B cell (primary cell): ENCODE measurements at regions not wholly inside any gene's neighbourhood (a gene's known extent, or its start where the extent isn't known, plus 50 kb on each side); places are given as distances from the start of the nearest gene placed in this dataset.

Source experiments
- ATAC-seq: fragments of 200-7000 bp; cut with Tn5 transposase; one replicate; pipeline ENCODE4 v1.10.0; 2021; ENCODE audit warnings: low read depth, mild to moderate bottlenecking, moderate number of reproducible peaks, moderate library complexity
- CTCF ChIA-PET: fragments of 350-600 bp; sonication (Branson Sonifier 250); formaldehyde crosslinking; loops from one replicate; lab custom pipeline; 2021; ENCODE audit warnings: antibody characterized with exemption, inconsistent platforms; lab: Charles Lee
- POLR2A ChIA-PET: fragments of 350-600 bp; sonication (Branson Sonifier 250); formaldehyde crosslinking; loops from one replicate; lab custom pipeline; 2021; ENCODE audit warnings: antibody characterized with exemption; lab: Charles Lee
- DNase-seq: peaks from one replicate; pipeline ENCODE4 v3.0.0; 2013
- H2AFZ ChIP-seq: 2 replicates; pipeline ENCODE4 v1.6.1; 2012; ENCODE audit warnings: mild to moderate bottlenecking, low read depth, low read length; ENCODE audit not compliant: insufficient read depth, poor library complexity, severe bottlenecking
- H3K27ac ChIP-seq, 2 donors: 1 replicate in 1 of 2; 2 replicates in 1 of 2; pipeline ENCODE4 v1.5.1; 2012 to 2013; ENCODE audit warnings: low read length in 2 of 2, mild to moderate bottlenecking in 2 of 2, moderate library complexity in 1 of 2
- H3K27me3 ChIP-seq, 4 experiments: fragments of 200-600 bp in 1 of 4; sonication (generic) in 1 of 4; replicated peaks in 1 of 4; 1 replicate in 2 of 4; 2 replicates in 2 of 4; pipeline versions ENCODE4 v1.6.1 to v1.7.0; 2013 to 2016; ENCODE audit warnings: low read length in 3 of 4, mild to moderate bottlenecking in 2 of 4, mixed read lengths in 1 of 4, moderate library complexity in 1 of 4; ENCODE audit not compliant: insufficient read depth in 4 of 4, control insufficient read depth in 3 of 4; ENCODE audit errors: control extremely low read depth in 1 of 4
- H3K36me3 ChIP-seq, 2 experiments: replicated peaks in 1 of 2; 1 replicate in 1 of 2; 2 replicates in 1 of 2; pipeline versions ENCODE4 v1.6.1 to v1.7.1; 2013; ENCODE audit warnings: low read length in 1 of 2; ENCODE audit not compliant: insufficient read depth in 2 of 2, control insufficient read depth in 1 of 2; ENCODE audit errors: control extremely low read depth in 1 of 2, extremely low read depth in 1 of 2
- H3K4me1 ChIP-seq, 2 donors: fragments of 200-600 bp in 1 of 2; sonication (generic) in 1 of 2; 1 replicate in 1 of 2; 2 replicates in 1 of 2; pipeline versions ENCODE4 v1.5.1 to v1.6.1; 2013 to 2017; ENCODE audit warnings: low read length in 2 of 2; ENCODE audit not compliant: control insufficient read depth in 2 of 2, insufficient read depth in 2 of 2
- H3K4me2 ChIP-seq: replicated peaks from 2 replicates; pipeline ENCODE3; 2012; ENCODE audit warnings: mild to moderate bottlenecking, low read depth, low read length; ENCODE audit not compliant: poor library complexity, severe bottlenecking
- H3K4me3 ChIP-seq, 5 experiments: fragments of 200-600 bp in 1 of 5; sonication (generic) in 1 of 5; 1 replicate in 3 of 5; 2 replicates in 2 of 5; pipeline versions ENCODE4 v1.5.1 to v1.7.0; 2011 to 2016; ENCODE audit warnings: low read length in 4 of 5, mild to moderate bottlenecking in 4 of 5, low read depth in 2 of 5, control low read depth in 1 of 5, moderate library complexity in 1 of 5; ENCODE audit not compliant: insufficient read depth in 1 of 5; ENCODE audit errors: control extremely low read depth in 1 of 5, extremely low read depth in 1 of 5
- H3K79me2 ChIP-seq: fragments of 200-600 bp; sonication (generic); one replicate; pipeline ENCODE4 v1.6.0; 2016; ENCODE audit warnings: low read length; ENCODE audit not compliant: control insufficient read depth, insufficient read depth
- H3K9ac ChIP-seq: fragments of 200-600 bp; sonication (generic); 2 replicates; pipeline ENCODE4 v1.6.1; 2017; ENCODE audit warnings: mild to moderate bottlenecking, low read length, moderate library complexity
- H3K9me3 ChIP-seq, 3 donors: one replicate each; pipeline versions ENCODE4 v1.6.1 to v1.7.1; 2013; ENCODE audit warnings: low read length in 2 of 3; ENCODE audit not compliant: control insufficient read depth in 2 of 3, insufficient read depth in 1 of 3; ENCODE audit errors: control extremely low read depth in 1 of 3
- H4K20me1 ChIP-seq: 2 replicates; pipeline ENCODE4 v1.6.0; 2012; ENCODE audit warnings: mild to moderate bottlenecking, low read length; ENCODE audit not compliant: insufficient read depth, control insufficient read depth, poor library complexity, severe bottlenecking
- H3K27ac Mint-ChIP-seq: one replicate; pipeline ENCODE4 v1.8.0; 2021; ENCODE audit warnings: mixed read lengths
- H3K27me3 Mint-ChIP-seq: one replicate; pipeline ENCODE4 v1.8.0; 2021; ENCODE audit warnings: mixed read lengths
- H3K4me1 Mint-ChIP-seq: one replicate; pipeline ENCODE4 v1.8.0; 2021; ENCODE audit warnings: mixed read lengths
- H3K4me3 Mint-ChIP-seq: one replicate; pipeline ENCODE4 v1.8.0; 2021; ENCODE audit warnings: mixed read lengths
- H3K9me3 Mint-ChIP-seq: one replicate; pipeline ENCODE4 v1.8.0; 2022; ENCODE audit warnings: mixed read lengths; ENCODE audit not compliant: insufficient read depth
- EZH2 ChIP-seq: IDR thresholded peaks from 2 replicates; pipeline ENCODE4 v1.6.1; 2012; ENCODE audit warnings: borderline replicate concordance, low read depth, mild to moderate bottlenecking, moderate library complexity, low read length; ENCODE audit not compliant: insufficient read depth, poor library complexity, severe bottlenecking
- WGBS: methylation state at CpG from one replicate; pipeline ENCODE4 v1.1.5; 2013; ENCODE audit warnings: missing lambda C conversion rate; ENCODE audit not compliant: insufficient coverage; 5-methylcytosine and 5-hydroxymethylcytosine counted together
- intact Hi-C: fragments of 100-400 bp; cut with micrococcal nuclease; formaldehyde crosslinking; loops from one replicate; pipeline ENCODE4 v1.10.0; 2022
- TF ChIP-seq, protein P1 (sequence below): fragments of 200-600 bp; IDR thresholded peaks from one replicate; pipeline ENCODE4 v1.8.0; 2022; ENCODE audit warnings: antibody characterized with exemption, mild to moderate bottlenecking

DNA sequence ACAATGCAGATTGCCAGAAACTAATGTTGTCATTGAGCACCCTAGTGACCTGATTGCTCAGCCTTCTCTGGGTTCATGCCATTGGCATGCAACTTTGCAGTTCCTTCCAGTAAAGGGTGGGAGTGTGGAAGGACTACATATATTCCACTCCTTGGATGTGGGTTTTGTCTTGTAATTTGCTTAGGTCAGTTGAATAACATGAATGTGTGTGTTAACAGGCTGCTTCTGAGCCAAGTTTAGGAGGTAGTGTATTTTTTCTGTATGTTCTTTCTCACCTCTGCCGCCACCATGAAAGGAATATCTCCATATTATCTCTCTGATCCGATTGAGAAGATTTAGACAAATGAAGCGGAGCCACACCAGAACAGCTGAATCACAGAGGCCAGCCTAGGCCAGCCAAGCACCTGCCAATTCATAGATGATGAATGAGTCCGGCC, 1929.6 kb upstream of the CDH6 start:
- no peak overlapping the region for H3K4me3 ChIP-seq
- no peak overlapping the region for H3K4me2 ChIP-seq
- H3K9me3 ChIP-seq = peaks cover 0 to 3% (median 0%) of the 10 kb centered on the region in 3 donors
- ChIA-PET CTCF (no interaction called here), POLR2A (no interaction called here)
- intact Hi-C loops = no loop called here
- Mint-ChIP-seq H3K9me3 (peaks cover 2% of the 10 kb centered on the region), H3K27me3 (no peaks in the 10 kb centered on the region), H3K4me3 (no peak overlapping the region), H3K4me1 (no peaks in the 10 kb centered on the region), H3K27ac (no peak overlapping the region)
- no peak overlapping the region for H3K27ac ChIP-seq
- no peaks in the 10 kb centered on the region for H4K20me1 ChIP-seq
- H2AFZ ChIP-seq = no peak overlapping the region
- no CpG with 5 or more reads among the region's 4 CpGs for WGBS
- H3K79me2 ChIP-seq = no peaks in the 10 kb centered on the region
- no peaks in the 10 kb centered on the region for H3K4me1 ChIP-seq
- H3K27me3 ChIP-seq = no peaks in the 10 kb centered on the region
- no peak for DNase-seq
- no peak for TF ChIP-seq EZH2
- no peaks in the 10 kb centered on the region for H3K36me3 ChIP-seq
- H3K9ac ChIP-seq = no peak overlapping the region
- no peak for ATAC-seq

DNA sequence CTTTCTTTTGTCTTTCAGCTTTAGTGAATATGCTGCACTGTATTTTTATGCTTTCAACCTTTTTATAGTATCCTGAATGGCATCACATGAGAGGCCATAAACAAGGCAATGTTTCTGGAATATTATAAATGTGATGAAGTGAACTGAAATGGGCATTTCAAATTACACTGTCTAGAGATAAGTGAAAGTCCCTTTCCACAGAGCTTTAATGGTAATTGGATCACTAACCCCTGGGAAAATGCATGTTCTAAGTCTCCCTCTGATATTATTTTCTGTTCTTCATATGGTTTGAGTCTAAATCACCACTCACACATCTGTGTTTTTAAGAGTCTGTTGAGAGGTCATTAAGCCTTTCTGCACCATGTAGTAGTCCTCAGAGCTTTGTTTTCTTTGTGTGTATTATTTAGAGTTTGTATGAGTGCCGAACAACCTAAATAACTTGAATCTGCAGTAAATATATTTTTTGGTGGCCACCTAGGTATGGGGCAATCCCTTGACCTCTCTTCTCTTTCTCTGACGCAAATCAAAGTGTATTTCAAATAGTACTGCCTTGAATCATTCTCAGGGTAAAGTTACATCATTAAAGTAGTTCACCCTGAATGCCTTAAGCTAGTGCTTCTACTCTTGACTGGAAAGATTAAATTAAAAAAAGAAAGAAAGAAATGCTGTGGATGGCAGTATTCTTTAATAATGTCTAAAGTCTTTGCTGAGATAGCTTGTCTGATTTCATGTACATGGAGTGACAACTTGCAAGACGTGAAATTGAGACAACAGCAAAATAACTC, 1931.0 kb upstream of the CDH6 start:
- no peaks in the 10 kb centered on the region for H3K27me3 ChIP-seq
- H3K4me3 Mint-ChIP-seq = no peak overlapping the region
- no peaks in the 10 kb centered on the region for H3K4me1 Mint-ChIP-seq
- no peaks in the 10 kb centered on the region for H3K4me1 ChIP-seq
- no peaks in the 10 kb centered on the region for H4K20me1 ChIP-seq
- H3K36me3 ChIP-seq = no peaks in the 10 kb centered on the region
- no peak for DNase-seq
- no peak overlapping the region for H3K4me2 ChIP-seq
- WGBS = 63% methylated on average over 1 of the region's 3 CpGs
- H2AFZ ChIP-seq = no peak overlapping the region
- no peak overlapping the region for H3K27ac Mint-ChIP-seq
- no peaks in the 10 kb centered on the region for H3K79me2 ChIP-seq
- H3K9ac ChIP-seq = no peak overlapping the region
- no peak for ATAC-seq
- no peak overlapping the region for H3K4me3 ChIP-seq
- intact Hi-C loops = no loop called here
- peaks cover 2% of the 10 kb centered on the region for H3K9me3 Mint-ChIP-seq
- H3K27ac ChIP-seq = no peak overlapping the region
- ChIA-PET CTCF (no interaction called here), POLR2A (no interaction called here)
- TF ChIP-seq, protein P1, sequence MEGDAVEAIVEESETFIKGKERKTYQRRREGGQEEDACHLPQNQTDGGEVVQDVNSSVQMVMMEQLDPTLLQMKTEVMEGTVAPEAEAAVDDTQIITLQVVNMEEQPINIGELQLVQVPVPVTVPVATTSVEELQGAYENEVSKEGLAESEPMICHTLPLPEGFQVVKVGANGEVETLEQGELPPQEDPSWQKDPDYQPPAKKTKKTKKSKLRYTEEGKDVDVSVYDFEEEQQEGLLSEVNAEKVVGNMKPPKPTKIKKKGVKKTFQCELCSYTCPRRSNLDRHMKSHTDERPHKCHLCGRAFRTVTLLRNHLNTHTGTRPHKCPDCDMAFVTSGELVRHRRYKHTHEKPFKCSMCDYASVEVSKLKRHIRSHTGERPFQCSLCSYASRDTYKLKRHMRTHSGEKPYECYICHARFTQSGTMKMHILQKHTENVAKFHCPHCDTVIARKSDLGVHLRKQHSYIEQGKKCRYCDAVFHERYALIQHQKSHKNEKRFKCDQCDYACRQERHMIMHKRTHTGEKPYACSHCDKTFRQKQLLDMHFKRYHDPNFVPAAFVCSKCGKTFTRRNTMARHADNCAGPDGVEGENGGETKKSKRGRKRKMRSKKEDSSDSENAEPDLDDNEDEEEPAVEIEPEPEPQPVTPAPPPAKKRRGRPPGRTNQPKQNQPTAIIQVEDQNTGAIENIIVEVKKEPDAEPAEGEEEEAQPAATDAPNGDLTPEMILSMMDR = no peak
- no peak for TF ChIP-seq EZH2
- H3K9me3 ChIP-seq = peaks cover 0 to 3% (median 0%) of the 10 kb centered on the region in 3 donors
- H3K27me3 Mint-ChIP-seq = no peaks in the 10 kb centered on the region
